Neural progenitor cell (in vitro differentiated cells): ENCODE measurements at regions not wholly inside any gene's neighbourhood (a gene's known extent, or its start where the extent isn't known, plus 50 kb on each side); places are given as distances from the start of the nearest gene placed in this dataset.
A peak's percentile ranks its signal among the peaks of the same experiment; 100 is the strongest.

Source experiments
- DNase-seq: peaks from one replicate; pipeline ENCODE4 v3.0.0-alpha.2; 2016; ENCODE audit warnings: low spot score
- H2AFZ ChIP-seq: fragments of 200-600 bp; sonication (generic); replicated peaks from 2 replicates; pipeline ENCODE4 v1.6.1; 2016; ENCODE audit warnings: antibody characterized with exemption
- H3F3A ChIP-seq: fragments of 200-600 bp; sonication (generic); 2 replicates; pipeline ENCODE4 v1.6.1; 2016; ENCODE audit warnings: antibody characterized with exemption, low read depth
- H3K27ac ChIP-seq: fragments of 200-600 bp; sonication (generic); 2 replicates; pipeline ENCODE4 v1.5.1; 2016; ENCODE audit warnings: mild to moderate bottlenecking
- H3K27me3 ChIP-seq: fragments of 200-600 bp; sonication (generic); 2 replicates; pipeline ENCODE4 v1.6.1; 2016; ENCODE audit warnings: mild to moderate bottlenecking, moderate library complexity
- H3K36me3 ChIP-seq: fragments of 200-600 bp; sonication (generic); 2 replicates; pipeline ENCODE4 v1.5.1; 2016
- H3K4me1 ChIP-seq: fragments of 200-600 bp; sonication (generic); 2 replicates; pipeline ENCODE4 v1.6.1; 2016; ENCODE audit warnings: mixed run types
- H3K4me2 ChIP-seq: fragments of 200-600 bp; sonication (generic); 2 replicates; pipeline ENCODE4 v1.6.1; 2016
- H3K4me3 ChIP-seq: fragments of 200-600 bp; sonication (generic); 2 replicates; pipeline ENCODE4 v1.5.1; 2016
- H3K79me2 ChIP-seq: fragments of 200-600 bp; sonication (generic); 2 replicates; pipeline ENCODE4 v1.6.1; 2016; ENCODE audit warnings: low read depth
- H3K9ac ChIP-seq: fragments of 200-600 bp; sonication (generic); 2 replicates; pipeline ENCODE4 v1.6.1; 2016
- H3K9me3 ChIP-seq: fragments of 200-600 bp; sonication (generic); 2 replicates; pipeline ENCODE4 v1.5.1; 2016; ENCODE audit warnings: low read depth
- H4K20me1 ChIP-seq: fragments of 200-600 bp; sonication (generic); 2 replicates; pipeline ENCODE4 v1.6.1; 2016; ENCODE audit warnings: low read depth
- H3K27ac Mint-ChIP-seq: 3 replicates; pipeline ENCODE4 v1.8.0; 2021; ENCODE audit warnings: mixed read lengths
- H3K27me3 Mint-ChIP-seq: 2 replicates; pipeline ENCODE4 v1.8.0; 2022; ENCODE audit warnings: low read depth, mild to moderate bottlenecking, inconsistent platforms, moderate library complexity, mixed read lengths; ENCODE audit not compliant: insufficient read depth
- H3K36me3 Mint-ChIP-seq: 3 replicates; pipeline ENCODE4 v1.8.0; 2021; ENCODE audit warnings: mixed read lengths
- H3K4me1 Mint-ChIP-seq: 3 replicates; pipeline ENCODE4 v1.8.0; 2021; ENCODE audit warnings: mixed read lengths
- H3K4me3 Mint-ChIP-seq: 3 replicates; pipeline ENCODE4 v1.8.0; 2021; ENCODE audit warnings: mild to moderate bottlenecking, moderate library complexity, mixed read lengths
- H3K9me3 Mint-ChIP-seq: 3 replicates; pipeline ENCODE4 v1.8.0; 2020; ENCODE audit warnings: mixed read lengths
- EZH2 ChIP-seq: fragments of 200-600 bp; sonication (generic); IDR thresholded peaks from 2 replicates; pipeline ENCODE4 v1.6.1; 2017; ENCODE audit warnings: antibody characterized with exemption, mild to moderate bottlenecking, moderate library complexity
- EZH2phosphoT487 ChIP-seq: fragments of 200-600 bp; sonication (generic); IDR thresholded peaks from 2 replicates; pipeline ENCODE4 v1.6.1; 2017; ENCODE audit warnings: antibody characterized with exemption
- TF ChIP-seq, protein P1 (sequence below): fragments of 200-600 bp; sonication (generic); IDR thresholded peaks from 2 replicates; pipeline ENCODE4 v1.5.1; 2017; ENCODE audit warnings: antibody characterized with exemption, mild to moderate bottlenecking

DNA sequence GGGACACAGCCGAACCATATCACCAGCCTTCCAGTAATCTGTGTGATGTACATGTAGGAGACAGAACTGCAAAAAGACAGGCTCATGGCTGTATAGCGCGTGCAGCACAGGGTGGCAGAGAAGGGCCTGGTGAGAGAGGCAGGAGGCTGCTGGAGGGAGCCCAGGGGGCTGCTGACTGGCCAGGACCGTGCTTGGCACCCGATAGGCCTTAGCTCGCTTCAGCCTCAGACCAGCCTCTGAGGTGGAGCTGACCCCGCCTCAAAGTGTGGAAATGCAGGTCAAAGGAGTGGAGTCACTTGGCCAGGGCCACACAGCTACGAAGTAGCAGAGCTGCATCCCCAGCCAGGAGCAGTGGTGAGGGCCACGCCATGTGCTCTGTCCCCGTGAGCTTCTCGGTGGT is 707.6 kb downstream of the QKI start:
- H3K79me2 ChIP-seq, result no peaks in the 10 kb centered on the region
- Mint-ChIP-seq H3K36me3 (peaks cover 1% of the 10 kb centered on the region), H3K9me3 (peaks cover 15% of the 10 kb centered on the region), H3K27me3 (peaks cover 2% of the 10 kb centered on the region), H3K4me3 (no peak overlapping the region), H3K4me1 (peaks cover 6% of the 10 kb centered on the region), H3K27ac (no peak overlapping the region)
- no peak overlapping the region for H2AFZ ChIP-seq
- H3K27me3 ChIP-seq, result no peaks in the 10 kb centered on the region
- no peak overlapping the region for H3K4me3 ChIP-seq
- no peak overlapping the region for H3K27ac ChIP-seq
- no peak overlapping the region for H3K4me2 ChIP-seq
- TF ChIP-seq, protein P1, sequence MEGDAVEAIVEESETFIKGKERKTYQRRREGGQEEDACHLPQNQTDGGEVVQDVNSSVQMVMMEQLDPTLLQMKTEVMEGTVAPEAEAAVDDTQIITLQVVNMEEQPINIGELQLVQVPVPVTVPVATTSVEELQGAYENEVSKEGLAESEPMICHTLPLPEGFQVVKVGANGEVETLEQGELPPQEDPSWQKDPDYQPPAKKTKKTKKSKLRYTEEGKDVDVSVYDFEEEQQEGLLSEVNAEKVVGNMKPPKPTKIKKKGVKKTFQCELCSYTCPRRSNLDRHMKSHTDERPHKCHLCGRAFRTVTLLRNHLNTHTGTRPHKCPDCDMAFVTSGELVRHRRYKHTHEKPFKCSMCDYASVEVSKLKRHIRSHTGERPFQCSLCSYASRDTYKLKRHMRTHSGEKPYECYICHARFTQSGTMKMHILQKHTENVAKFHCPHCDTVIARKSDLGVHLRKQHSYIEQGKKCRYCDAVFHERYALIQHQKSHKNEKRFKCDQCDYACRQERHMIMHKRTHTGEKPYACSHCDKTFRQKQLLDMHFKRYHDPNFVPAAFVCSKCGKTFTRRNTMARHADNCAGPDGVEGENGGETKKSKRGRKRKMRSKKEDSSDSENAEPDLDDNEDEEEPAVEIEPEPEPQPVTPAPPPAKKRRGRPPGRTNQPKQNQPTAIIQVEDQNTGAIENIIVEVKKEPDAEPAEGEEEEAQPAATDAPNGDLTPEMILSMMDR, result no peak
- no peak for TF ChIP-seq EZH2
- no peak for TF ChIP-seq EZH2phosphoT487
- DNase-seq, result no peak
- no peaks in the 10 kb centered on the region for H3K9me3 ChIP-seq
- no peaks in the 10 kb centered on the region for H3F3A ChIP-seq
- no peak overlapping the region for H3K9ac ChIP-seq
- H3K4me1 ChIP-seq, result peaks cover 6% of the 10 kb centered on the region
- H3K36me3 ChIP-seq, result no peaks in the 10 kb centered on the region
- no peaks in the 10 kb centered on the region for H4K20me1 ChIP-seq

DNA sequence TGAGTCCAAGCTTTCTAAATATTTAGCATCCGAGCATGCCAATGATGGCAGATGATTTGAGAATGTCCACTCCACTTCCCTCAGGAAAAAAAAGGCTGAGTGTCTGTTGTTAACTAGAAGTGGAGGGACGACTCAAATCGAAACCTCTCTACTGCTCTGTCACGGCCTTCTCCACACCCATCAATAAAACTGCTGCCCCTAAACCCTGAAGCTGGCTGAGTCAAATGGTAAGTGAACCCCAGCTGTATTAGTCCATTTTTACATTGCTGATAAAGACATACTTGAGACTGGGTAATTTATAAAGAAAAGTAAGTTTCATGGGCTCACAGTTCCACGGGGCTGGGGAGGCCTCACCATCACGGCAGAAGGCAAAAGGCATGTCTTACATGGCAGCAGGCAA is 707.0 kb downstream of the QKI start:
- H3K4me3 Mint-ChIP-seq, result no peak overlapping the region
- no peaks in the 10 kb centered on the region for H3K9me3 ChIP-seq
- no peak overlapping the region for H3K27ac ChIP-seq
- H3K36me3 ChIP-seq, result no peaks in the 10 kb centered on the region
- no peak overlapping the region for H3K9ac ChIP-seq
- H3K4me3 ChIP-seq, result no peak overlapping the region
- no peaks in the 10 kb centered on the region for H4K20me1 ChIP-seq
- peaks cover 1% of the 10 kb centered on the region for H3K36me3 Mint-ChIP-seq
- H3K79me2 ChIP-seq, result no peaks in the 10 kb centered on the region
- H3K4me1 ChIP-seq, result peaks cover 12% of the 10 kb centered on the region
- no peak overlapping the region for H2AFZ ChIP-seq
- H3K4me2 ChIP-seq, result no peak overlapping the region
- peaks cover 15% of the 10 kb centered on the region for H3K9me3 Mint-ChIP-seq
- H3F3A ChIP-seq, result no peaks in the 10 kb centered on the region
- DNase-seq, result no peak
- no peak overlapping the region for H3K27ac Mint-ChIP-seq
- peaks cover 2% of the 10 kb centered on the region for H3K27me3 Mint-ChIP-seq
- peaks cover 6% of the 10 kb centered on the region for H3K4me1 Mint-ChIP-seq
- no peaks in the 10 kb centered on the region for H3K27me3 ChIP-seq
- TF ChIP-seq, protein P1, result no peak
- TF ChIP-seq EZH2phosphoT487 (no peak), EZH2 (no peak)

DNA sequence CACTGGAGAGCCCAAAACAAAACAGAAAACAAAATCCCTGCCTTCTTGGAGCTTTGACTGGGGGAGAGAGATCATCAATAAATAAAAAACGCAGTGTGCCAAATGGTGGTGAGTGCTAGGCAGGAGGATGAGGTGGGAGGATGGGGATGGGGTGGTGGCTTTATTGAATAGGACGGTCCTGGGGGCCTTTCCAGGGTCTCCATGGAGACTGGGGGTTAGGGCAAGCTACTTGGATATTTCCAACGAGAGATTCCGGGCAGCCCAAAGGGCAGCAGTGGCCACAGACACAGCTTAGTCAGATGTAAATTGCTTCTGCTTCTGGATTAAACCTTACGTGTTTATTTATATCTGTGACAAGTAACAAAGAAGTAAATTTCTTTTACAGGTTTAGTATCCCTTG is 700.1 kb downstream of the QKI start:
- TF ChIP-seq EZH2, result no peak
- no peak overlapping the region for H3K4me3 ChIP-seq
- DNase-seq, result no peak
- no peak overlapping the region for H2AFZ ChIP-seq
- H3K36me3 ChIP-seq, result no peaks in the 10 kb centered on the region
- Mint-ChIP-seq H3K4me1 (peaks cover 17% of the 10 kb centered on the region), H3K9me3 (peaks cover 24% of the 10 kb centered on the region), H3K36me3 (peaks cover 2% of the 10 kb centered on the region), H3K27me3 (no peaks in the 10 kb centered on the region), H3K4me3 (no peak overlapping the region), H3K27ac (peak overlapping the region; percentile 11)
- no peaks in the 10 kb centered on the region for H4K20me1 ChIP-seq
- H3K79me2 ChIP-seq, result no peaks in the 10 kb centered on the region
- no peak overlapping the region for H3K4me2 ChIP-seq
- no peaks in the 10 kb centered on the region for H3F3A ChIP-seq
- H3K9me3 ChIP-seq, result no peaks in the 10 kb centered on the region
- H3K4me1 ChIP-seq, result peaks cover 17% of the 10 kb centered on the region
- no peak overlapping the region for H3K27ac ChIP-seq
- no peak overlapping the region for H3K9ac ChIP-seq
- no peaks in the 10 kb centered on the region for H3K27me3 ChIP-seq

GRCh38 chr6:164114051-164114450 is 699.5 kb downstream of the QKI start:
- Histone ChIP-seq H3K36me3 (no peaks in the 10 kb centered on the region), H2AFZ (no peak overlapping the region), H3K4me2 (no peak overlapping the region), H4K20me1 (no peaks in the 10 kb centered on the region), H3K4me3 (no peak overlapping the region), H3F3A (no peaks in the 10 kb centered on the region), H3K27me3 (no peaks in the 10 kb centered on the region), H3K79me2 (no peaks in the 10 kb centered on the region), H3K27ac (no peak overlapping the region), H3K4me1 (peaks cover 17% of the 10 kb centered on the region), H3K9me3 (no peaks in the 10 kb centered on the region), H3K9ac (no peak overlapping the region)
- Mint-ChIP-seq H3K27ac (peak overlapping the region; percentile 11), H3K27me3 (no peaks in the 10 kb centered on the region), H3K36me3 (peaks cover 2% of the 10 kb centered on the region), H3K4me3 (no peak overlapping the region), H3K4me1 (peaks cover 17% of the 10 kb centered on the region), H3K9me3 (peaks cover 28% of the 10 kb centered on the region)
- TF ChIP-seq EZH2phosphoT487 (no peak), EZH2 (no peak)
- TF ChIP-seq, protein P1, result no peak
- DNase-seq, result no peak
